HG03565 (cell line): ENCODE measurements at regions not wholly inside any gene's neighbourhood (a gene's known extent, or its start where the extent isn't known, plus 50 kb on each side); places are given as distances from the start of the nearest gene placed in this dataset.
"Not testable (repeated sequence)": the region's sequence is repeated elsewhere in the genome, so short reads cannot be mapped to it uniquely, and the experiment has no call there.

Experiments used
- ATAC-seq: cut with Tn5 transposase; IDR thresholded peaks from one replicate; pipeline ENCODE4 v1.9.1; 2021; ENCODE audit warnings: mild to moderate bottlenecking, moderate library complexity; ENCODE audit not compliant: unreplicated experiment

- no peak for ATAC-seq
Measured at GRCh38 chr4:169934794-169935429, 91.3 kb downstream of the MFAP3L start.

GRCh38 chr4:169933531-169933930 lies 92.7 kb downstream of the MFAP3L start:
- no peak for ATAC-seq

DNA sequence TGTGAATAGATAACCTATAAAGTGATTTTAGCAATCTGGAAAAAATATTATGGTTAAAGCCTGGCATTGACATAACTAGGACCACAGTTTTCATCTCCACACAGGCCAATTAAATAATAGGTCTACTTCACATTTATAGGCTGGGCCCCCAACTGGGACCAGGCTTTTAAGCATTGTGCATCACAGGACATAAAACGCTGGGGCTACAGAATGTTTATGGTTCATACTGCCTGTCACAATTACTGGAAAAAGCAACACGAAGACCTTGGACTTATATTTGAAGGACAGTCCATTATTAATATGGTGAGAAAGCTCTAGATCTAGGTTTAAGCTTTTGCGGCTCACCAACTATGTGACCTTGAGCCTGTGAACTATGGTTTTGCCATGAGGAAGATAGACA lies 94.2 kb downstream of the MFAP3L start:
- ATAC-seq = no peak

GRCh38 chr4:169930755-169931154 lies 95.4 kb downstream of the MFAP3L start:
- ATAC-seq = not testable (repeated sequence)

GRCh38 chr4:169927280-169927679 lies 98.9 kb downstream of the MFAP3L start:
- no peak for ATAC-seq

DNA sequence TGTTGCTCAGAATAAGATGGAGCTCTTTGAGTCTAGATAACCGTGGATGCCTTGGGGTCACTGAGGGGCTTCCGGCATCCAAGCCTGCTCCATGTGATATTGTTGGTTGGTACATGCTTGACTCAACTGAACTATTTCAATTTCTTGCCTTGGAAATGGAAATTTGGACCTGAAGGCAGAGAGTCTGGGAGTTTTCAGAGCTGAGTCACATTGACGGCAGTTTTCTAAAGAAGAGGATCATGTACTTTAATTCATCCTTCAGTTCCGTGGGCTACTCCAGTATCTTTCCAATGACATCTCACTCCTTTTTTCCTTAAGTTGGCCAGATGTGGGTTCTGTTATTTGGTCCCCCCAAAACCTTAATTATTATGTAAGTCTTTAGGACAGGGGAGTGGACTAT lies 100.5 kb downstream of the MFAP3L start:
- ATAC-seq = no peak

GRCh38 chr4:169922632-169923276 lies 103.4 kb downstream of the MFAP3L start:
- ATAC-seq = no peak

DNA sequence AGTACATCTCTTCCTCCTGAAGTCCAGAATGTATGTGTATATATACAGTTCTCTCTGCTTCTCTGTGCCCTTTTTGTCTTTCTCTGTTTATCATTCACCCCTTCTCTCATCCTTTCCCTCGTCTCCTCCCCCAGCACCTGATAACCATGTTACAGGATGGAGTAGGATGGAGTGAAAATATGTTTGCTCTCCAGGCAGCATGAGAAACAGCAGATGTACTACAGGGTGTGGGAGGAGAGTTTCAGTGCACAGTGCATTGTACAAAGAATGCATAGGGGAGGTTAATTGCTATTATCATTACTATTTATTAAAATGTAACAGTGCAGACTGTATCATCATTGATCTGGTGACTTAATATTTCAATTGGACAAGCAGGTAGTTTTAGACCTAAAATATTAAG lies 104.5 kb downstream of the MFAP3L start:
- ATAC-seq = no peak

GRCh38 chr4:169921237-169921636 lies 105.0 kb downstream of the MFAP3L start:
- no peak for ATAC-seq

DNA sequence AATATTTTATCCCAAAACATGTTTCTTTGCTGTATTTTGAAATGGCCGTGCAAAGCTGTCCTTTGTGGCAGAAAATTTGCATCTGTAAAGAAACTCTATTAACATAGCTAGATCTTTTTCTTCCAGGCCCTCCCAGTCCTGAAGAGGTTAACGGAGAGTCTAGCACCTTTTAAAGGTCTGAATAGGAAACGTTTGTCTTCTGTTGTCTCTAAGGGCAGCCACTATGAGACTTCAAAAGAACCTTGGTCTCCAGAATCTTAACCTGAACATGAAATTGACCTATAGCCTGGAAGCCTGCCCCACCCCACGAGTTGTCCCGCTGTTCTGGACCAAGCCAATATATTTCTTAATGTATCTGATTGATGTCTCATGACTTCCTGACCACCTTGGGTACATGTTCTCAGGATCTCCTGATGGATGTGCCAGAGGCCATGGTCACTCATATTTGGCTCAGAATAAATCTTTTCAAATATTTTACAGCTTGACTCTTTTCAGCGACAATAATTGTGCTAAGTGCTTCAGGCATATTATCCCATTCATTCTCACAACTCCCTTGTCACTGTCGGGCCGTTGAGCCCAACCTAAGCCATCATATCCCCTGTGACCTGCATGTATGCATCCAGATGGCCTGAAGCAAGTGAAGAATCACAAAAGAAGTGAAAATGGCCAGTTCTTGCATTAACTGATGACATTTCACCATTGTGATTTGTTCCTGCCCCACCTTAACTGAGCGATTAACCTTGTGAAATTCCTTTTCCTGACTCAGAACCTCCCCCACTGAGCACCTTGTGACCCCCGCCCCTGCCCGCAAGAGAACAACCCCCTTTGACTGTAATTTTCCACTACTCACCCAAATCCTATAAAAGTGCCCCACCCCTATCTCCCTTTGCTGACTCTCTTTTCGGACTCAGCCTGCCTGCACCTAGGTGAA lies 106.7 kb downstream of the MFAP3L start:
- not testable (repeated sequence) for ATAC-seq

DNA sequence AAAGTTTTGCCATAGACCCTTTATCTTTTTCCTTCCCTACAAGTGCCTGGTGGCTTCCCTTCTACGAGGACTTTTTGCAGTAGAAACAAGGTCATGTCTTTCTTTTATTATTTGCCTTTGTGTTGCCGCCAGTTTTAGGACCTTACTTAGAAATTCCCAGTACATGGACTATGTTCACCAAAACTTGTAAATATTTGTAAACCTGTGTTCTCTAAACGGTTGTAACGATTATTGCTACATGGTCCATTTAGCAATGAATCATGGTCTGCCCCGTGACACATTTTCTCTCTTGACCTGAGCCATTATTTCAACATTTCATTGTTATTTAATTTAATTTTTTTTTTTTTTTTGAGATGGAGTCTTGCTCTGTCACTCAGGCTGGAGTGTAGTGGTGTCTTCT lies 110.7 kb downstream of the MFAP3L start:
- no peak for ATAC-seq

DNA sequence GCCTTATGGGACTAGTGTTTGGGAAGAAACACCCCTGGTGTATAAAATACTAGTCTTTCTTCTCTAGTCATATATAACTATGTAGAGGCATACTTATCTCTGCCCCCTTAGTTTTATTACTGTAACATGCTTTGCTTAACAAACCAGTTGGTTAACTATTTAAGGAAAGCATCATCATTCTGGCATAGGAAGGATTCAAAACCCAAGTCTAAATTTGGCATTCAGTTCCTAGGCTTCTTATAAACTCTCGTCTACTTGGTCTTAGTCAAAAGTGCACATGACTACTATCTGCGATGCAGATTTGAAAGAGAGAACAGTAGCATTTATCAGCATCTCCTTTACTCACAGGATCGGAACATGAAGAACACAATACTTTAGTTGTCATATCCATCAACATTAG lies 111.3 kb downstream of the MFAP3L start:
- no peak for ATAC-seq

DNA sequence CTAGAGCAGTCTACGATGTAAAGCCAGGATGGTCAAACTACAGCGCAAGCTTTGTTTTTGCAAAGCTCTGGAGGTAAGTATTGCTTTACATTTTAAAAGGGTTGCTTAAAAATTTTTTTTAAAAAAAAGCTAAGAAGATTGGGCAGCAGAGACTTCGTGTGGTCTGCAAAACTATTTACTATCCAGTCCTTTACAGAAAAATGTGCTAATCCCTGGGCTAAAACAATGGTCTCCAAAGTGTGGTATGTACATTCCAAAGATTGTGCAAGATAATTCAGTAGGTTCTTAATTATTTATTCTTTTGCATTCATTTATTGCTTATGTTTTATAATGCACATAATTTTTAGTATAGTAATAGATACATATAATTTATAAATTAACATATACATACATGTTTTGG lies 113.2 kb downstream of the MFAP3L start:
- no peak for ATAC-seq

DNA sequence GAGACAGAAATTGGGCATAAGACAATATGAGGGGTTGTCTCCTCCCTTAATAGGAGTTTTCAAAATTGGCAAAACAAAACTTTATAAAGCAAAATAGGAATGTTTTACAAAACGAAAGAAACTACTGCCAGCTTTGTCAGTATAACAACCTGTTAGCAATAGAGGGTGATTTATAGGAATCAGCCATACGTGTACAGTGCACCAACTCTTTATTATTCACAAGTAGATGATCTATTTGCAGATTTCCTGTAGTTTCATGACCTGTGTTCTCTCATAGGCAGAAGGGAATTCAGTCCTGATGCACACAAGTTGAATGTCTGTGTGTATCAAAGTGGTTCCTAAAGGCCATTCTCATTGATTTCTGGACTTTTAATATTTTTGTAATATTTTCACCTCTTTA lies 116.3 kb downstream of the MFAP3L start:
- no peak for ATAC-seq

DNA sequence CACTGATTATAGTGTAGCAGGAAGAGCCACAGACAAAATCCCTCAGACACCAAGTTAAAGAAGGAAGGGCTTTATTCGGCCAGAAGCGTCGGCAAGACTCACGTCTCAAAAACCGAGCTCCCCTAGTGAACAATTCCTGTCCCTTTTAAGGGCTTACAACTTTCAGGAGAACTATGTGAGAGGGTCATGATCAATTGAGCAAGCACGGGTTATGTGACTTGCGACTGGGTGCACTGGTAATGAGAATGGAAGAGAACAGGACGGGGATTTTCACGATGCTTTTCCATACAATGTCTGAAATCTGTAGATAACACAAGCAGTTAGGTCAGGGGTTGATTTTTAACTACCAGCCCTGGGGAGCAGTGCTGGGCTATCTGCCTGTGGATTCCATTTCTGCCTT lies 116.7 kb downstream of the MFAP3L start:
- no peak for ATAC-seq

- ATAC-seq = no peak
Measured at GRCh38 chr4:169907705-169908104, 118.5 kb downstream of the MFAP3L start.

- ATAC-seq = no peak
Measured at GRCh38 chr4:169906821-169907220, 119.4 kb downstream of the MFAP3L start.

DNA sequence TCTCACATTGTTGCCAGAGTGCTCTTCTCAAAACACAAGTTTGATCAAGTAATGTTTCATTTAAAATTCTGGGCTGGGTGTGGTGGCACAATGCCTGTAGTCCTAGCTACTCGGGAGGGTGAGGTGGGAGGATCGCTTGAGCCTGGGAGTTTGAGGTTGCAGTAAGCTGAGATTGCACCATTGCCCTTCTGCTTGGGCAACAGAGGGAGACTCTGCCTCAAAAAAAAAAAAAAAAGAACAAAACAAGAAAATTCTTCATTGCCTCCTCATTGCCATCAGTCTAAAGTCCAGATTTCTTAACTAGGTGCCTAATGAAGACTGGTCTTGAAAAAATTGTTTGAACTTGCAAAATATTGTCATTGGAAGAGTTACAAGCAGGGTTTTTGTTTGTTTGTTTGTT lies 120.1 kb downstream of the MFAP3L start:
- ATAC-seq = no peak

DNA sequence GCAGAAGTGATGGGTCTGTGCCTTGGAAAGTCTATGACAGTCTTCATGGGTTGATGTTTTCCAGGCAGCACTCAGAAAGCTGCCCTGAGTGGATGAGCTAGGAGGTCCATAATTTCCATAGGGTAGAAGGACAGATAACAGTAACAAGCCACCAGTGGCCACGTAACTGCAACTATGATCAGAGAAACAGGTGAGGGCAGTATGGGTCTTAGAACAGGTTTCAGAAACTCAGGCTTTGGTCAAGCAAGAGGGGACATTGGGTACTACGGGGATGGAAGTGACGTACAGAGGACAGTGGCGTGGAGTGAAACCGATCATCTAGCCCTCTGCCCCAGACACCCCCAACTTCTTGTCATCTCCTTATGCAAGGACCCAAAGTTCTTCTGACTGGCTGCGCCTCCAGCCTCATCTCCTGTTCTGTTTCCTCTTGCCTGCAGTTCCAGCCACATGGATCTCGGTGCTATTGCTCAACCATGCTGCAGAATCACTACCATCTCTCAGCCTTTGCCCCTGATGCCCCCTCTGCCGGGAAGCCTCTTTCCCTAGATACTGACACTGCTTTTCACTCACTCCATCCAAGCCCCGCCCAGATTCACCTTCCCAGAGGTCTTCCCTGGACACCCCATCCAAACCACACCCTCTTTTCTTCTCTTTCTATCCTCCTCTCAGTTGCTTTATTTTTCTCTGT lies 123.4 kb downstream of the MFAP3L start:
- ATAC-seq = no peak

DNA sequence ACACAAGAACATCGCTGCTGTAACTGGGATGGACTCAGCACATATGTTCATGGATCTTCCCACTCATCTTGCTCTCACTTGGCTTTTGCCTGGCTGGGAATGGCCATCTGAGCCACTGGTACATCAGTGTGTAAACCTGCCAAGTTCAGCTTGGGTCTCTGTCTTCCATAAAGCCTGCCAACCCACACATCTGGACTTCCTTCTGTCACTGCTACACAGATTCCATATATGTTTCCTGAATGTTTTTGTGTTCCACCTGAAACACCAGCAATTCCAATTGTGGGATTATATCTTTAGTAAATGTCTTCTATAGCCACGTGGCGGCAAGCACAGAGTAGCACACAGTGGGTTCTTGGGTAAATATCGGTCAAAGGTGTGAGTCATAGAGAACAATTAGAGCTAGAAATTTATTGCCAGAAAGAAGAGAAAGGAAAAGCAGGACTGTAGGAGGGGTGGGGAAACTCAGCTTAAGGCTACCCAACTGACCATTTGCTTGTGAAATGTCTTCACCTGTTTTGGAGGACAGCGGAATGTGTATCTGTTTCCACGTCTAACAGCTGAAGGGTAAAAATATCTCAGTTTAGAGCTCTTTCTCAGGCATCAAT lies 125.9 kb downstream of the MFAP3L start:
- no peak for ATAC-seq

DNA sequence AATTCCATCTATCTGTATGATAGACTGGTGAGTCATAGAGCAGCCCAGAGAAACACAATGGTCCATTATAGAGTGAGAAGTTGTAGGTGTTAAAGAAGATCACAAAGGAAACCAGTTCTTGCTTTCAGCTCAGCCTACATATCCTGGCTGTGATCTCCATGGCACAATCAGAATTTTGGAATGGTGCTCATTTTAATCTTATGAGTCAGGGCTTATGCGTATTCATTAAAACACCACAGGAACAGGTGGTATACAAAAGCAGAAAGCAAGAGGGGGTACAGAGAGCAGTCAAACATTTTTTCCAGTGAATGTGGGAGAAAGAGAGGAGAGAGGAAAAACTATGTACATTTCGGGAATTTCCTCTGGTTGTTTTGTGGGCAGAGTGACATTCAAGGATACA lies 126.9 kb downstream of the MFAP3L start:
- no peak for ATAC-seq
